Activated B cell treated with CpG ODN at 0.5 μM for 24 hours (primary cell): ENCODE measurements at regions not wholly inside any gene's neighbourhood (a gene's known extent, or its start where the extent isn't known, plus 50 kb on each side); places are given as distances from the start of the nearest gene placed in this dataset.

ENCODE experiments used
- ATAC-seq: fragments of 200-7000 bp; cut with Tn5 transposase; one replicate; pipeline ENCODE4 v1.10.0; 2021; ENCODE audit warnings: low read depth, mild to moderate bottlenecking, moderate library complexity
- CTCF ChIA-PET: fragments of 350-600 bp; sonication (Branson Sonifier 250); formaldehyde crosslinking; loops from one replicate; lab custom pipeline; 2021; ENCODE audit warnings: antibody characterized with exemption; lab: Charles Lee
- POLR2A ChIA-PET: fragments of 350-600 bp; sonication (Branson Sonifier 250); formaldehyde crosslinking; loops from one replicate; lab custom pipeline; 2021; ENCODE audit warnings: antibody characterized with exemption; lab: Charles Lee
- DNase-seq: peaks from one replicate; pipeline ENCODE4 v3.0.0; 2022
- H3K27ac Mint-ChIP-seq: one replicate; pipeline ENCODE4 v1.8.0; 2020; ENCODE audit warnings: mixed read lengths
- H3K27me3 Mint-ChIP-seq: one replicate; pipeline ENCODE4 v1.8.0; 2021; ENCODE audit warnings: mixed read lengths
- H3K36me3 Mint-ChIP-seq: one replicate; pipeline ENCODE4 v1.8.0; 2021; ENCODE audit warnings: low read depth, mixed read lengths
- H3K4me1 Mint-ChIP-seq: one replicate; pipeline ENCODE4 v1.8.0; 2021; ENCODE audit warnings: mixed read lengths
- H3K4me3 Mint-ChIP-seq: one replicate; pipeline ENCODE4 v1.8.0; 2020; ENCODE audit warnings: mild to moderate bottlenecking, mixed read lengths
- H3K9me3 Mint-ChIP-seq: one replicate; pipeline ENCODE4 v1.8.0; 2020; ENCODE audit warnings: mixed read lengths
- CTCF ChIP-seq: fragments of 200-600 bp; IDR thresholded peaks from one replicate; pipeline ENCODE4 v1.8.0; 2022; ENCODE audit warnings: antibody characterized with exemption, mild to moderate bottlenecking
- intact Hi-C: fragments of 100-400 bp; cut with micrococcal nuclease; formaldehyde crosslinking; loops from one replicate; pipeline ENCODE4 v1.15.1; 2024

DNA sequence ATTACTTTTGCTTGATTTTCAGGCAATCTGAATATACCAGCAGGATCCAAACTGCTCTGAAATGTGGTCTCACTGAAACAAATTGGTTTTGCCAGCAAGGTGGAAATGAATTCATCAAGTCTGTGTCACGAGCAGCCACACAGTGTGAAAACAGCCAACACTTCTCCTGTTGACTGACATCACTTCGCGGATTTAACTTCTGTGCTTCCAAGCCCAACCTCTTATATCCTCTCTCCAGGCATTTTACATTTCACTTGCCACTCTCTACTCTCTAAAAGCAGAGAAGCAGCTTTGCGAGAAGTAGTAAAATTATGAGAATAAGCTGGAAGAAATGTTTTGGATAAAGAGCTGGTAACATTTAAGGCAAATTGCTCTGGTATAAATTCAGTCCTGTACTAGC, 106.1 kb upstream of the FRG1 start:
- Mint-ChIP-seq H3K4me1 (no peaks in the 10 kb centered on the region), H3K27ac (no peak overlapping the region), H3K4me3 (no peak overlapping the region), H3K9me3 (no peaks in the 10 kb centered on the region), H3K36me3 (no peaks in the 10 kb centered on the region), H3K27me3 (no peaks in the 10 kb centered on the region)
- no peak for TF ChIP-seq CTCF
- intact Hi-C loops, result no loop called here
- ATAC-seq, result no peak
- CTCF ChIA-PET, result no interaction called here
- POLR2A ChIA-PET, result no interaction called here
- DNase-seq, result no peak

GRCh38 chr4:189835505-189835904, 105.2 kb upstream of the FRG1 start:
- ChIA-PET CTCF (no interaction called here), POLR2A (no interaction called here)
- H3K27ac Mint-ChIP-seq, result no peak overlapping the region
- no peaks in the 10 kb centered on the region for H3K4me1 Mint-ChIP-seq
- intact Hi-C loops, result no loop called here
- no peak overlapping the region for H3K4me3 Mint-ChIP-seq
- no peaks in the 10 kb centered on the region for H3K9me3 Mint-ChIP-seq
- no peak for ATAC-seq
- no peaks in the 10 kb centered on the region for H3K27me3 Mint-ChIP-seq
- no peak for TF ChIP-seq CTCF
- no peak for DNase-seq
- no peaks in the 10 kb centered on the region for H3K36me3 Mint-ChIP-seq

GRCh38 chr4:189837471-189837870, 103.2 kb upstream of the FRG1 start:
- H3K4me1 Mint-ChIP-seq, result no peaks in the 10 kb centered on the region
- POLR2A ChIA-PET, result no interaction called here
- CTCF ChIA-PET, result no interaction called here
- intact Hi-C loops, result no loop called here
- no peaks in the 10 kb centered on the region for H3K36me3 Mint-ChIP-seq
- no peaks in the 10 kb centered on the region for H3K9me3 Mint-ChIP-seq
- DNase-seq, result no peak
- no peak for TF ChIP-seq CTCF
- H3K4me3 Mint-ChIP-seq, result no peak overlapping the region
- H3K27me3 Mint-ChIP-seq, result no peaks in the 10 kb centered on the region
- no peak for ATAC-seq
- H3K27ac Mint-ChIP-seq, result no peak overlapping the region

DNA sequence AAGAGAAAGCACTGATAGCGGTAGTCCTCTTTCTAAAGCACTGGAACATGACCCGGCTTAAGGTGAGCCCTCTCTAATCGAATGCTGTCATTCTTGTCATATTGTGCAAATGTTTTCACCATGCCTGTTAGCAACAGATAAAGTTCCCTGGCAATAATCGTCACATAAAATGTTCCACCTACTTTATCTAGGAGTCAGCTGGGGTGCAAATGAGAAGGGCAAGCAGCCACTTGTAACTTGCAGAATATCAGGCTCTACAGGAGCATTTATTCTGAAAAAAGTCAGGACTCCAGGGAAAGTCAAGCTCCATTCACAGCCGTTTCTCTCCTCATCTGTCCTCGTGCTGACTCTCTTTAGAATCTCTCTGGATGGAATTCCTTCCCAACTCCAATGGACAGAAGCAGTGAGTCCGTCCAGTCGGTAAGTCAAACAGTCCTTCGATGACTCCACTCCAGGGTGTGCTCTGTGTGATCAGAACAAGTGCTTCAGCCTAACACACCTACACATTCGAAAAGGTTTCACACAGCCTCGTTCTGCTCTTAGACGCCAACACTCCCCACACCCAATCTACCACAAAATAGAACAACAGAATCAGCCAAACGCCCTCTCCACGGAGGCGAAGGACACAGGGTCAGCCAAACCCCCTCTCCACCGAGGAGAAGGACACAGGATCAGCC, 101.7 kb upstream of the FRG1 start:
- Mint-ChIP-seq H3K4me1 (no peaks in the 10 kb centered on the region), H3K27me3 (no peaks in the 10 kb centered on the region), H3K9me3 (no peaks in the 10 kb centered on the region), H3K36me3 (no peaks in the 10 kb centered on the region), H3K27ac (no peak overlapping the region), H3K4me3 (no peak overlapping the region)
- TF ChIP-seq CTCF, result no peak
- ATAC-seq, result no peak
- DNase-seq, result no peak
- intact Hi-C loops, result no loop called here
- CTCF ChIA-PET, result no interaction called here
- POLR2A ChIA-PET, result no interaction called here

DNA sequence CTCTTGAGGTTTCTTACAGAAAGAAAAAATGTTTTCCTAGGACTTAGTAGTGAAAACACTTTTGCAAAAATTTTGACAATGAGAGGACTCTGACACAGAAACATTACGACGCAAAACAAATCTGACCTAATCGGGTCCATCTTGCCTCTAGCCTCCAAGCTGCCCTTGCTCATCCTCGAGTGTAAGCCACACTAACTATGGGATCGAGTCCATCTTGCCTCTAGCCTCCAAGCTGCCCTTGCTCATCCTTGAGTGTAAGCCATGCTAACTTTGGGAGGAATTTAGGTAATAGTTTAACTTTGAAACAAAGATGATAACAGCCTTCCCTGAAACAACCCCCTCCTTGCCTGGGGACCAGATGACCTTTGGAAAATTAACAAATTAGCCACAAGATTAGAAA, 100.3 kb upstream of the FRG1 start:
- CTCF ChIA-PET, result no interaction called here
- POLR2A ChIA-PET, result no interaction called here

More for the DNA sequence above, 100.3 kb upstream of the FRG1 start:
- Mint-ChIP-seq H3K4me3 (no peak overlapping the region), H3K27me3 (no peaks in the 10 kb centered on the region), H3K36me3 (no peaks in the 10 kb centered on the region), H3K4me1 (no peaks in the 10 kb centered on the region), H3K9me3 (no peaks in the 10 kb centered on the region), H3K27ac (no peak overlapping the region)
- no peak for TF ChIP-seq CTCF
- intact Hi-C loops, result no loop called here
- ATAC-seq (no peak), DNase-seq (no peak)
